WTC11 (cell line): ENCODE measurements at regions not wholly inside any gene's neighbourhood (a gene's known extent, or its start where the extent isn't known, plus 50 kb on each side); places are given as distances from the start of the nearest gene placed in this dataset.

Source experiments
- ATAC-seq: fragments of 200-7000 bp; cut with Tn5 transposase; 2 replicates; pipeline ENCODE4 v1.10.0; 2021; ENCODE audit warnings: mild to moderate bottlenecking, moderate library complexity
- CTCF ChIA-PET: fragments of 300-600 bp; sonication (Branson Sonifier 250); formaldehyde crosslinking; loops from one replicate; lab custom pipeline; 2021; ENCODE audit warnings: antibody characterized with exemption; lab: Charles Lee
- POLR2A ChIA-PET: fragments of 350-600 bp; sonication (Branson Sonifier 250); formaldehyde crosslinking; loops from one replicate; lab custom pipeline; 2021; ENCODE audit warnings: antibody characterized with exemption; lab: Charles Lee
- DNase-seq: peaks from one replicate; pipeline ENCODE4 v3.0.0; 2021; ENCODE audit warnings: low spot score
- H3K27ac Mint-ChIP-seq: 2 replicates; pipeline ENCODE4 v1.8.0; 2021; ENCODE audit warnings: mixed read lengths
- H3K27me3 Mint-ChIP-seq: 2 replicates; pipeline ENCODE4 v1.8.0; 2021; ENCODE audit warnings: low read depth, mild to moderate bottlenecking, moderate library complexity, mixed read lengths
- H3K36me3 Mint-ChIP-seq: 2 replicates; pipeline ENCODE4 v1.8.0; 2021; ENCODE audit warnings: mixed read lengths
- H3K4me1 Mint-ChIP-seq: 2 replicates; pipeline ENCODE4 v1.8.0; 2022; ENCODE audit warnings: mixed read lengths
- H3K4me3 Mint-ChIP-seq: 2 replicates; pipeline ENCODE4 v1.8.0; 2021; ENCODE audit warnings: mild to moderate bottlenecking, moderate library complexity, mixed read lengths
- H3K9me3 Mint-ChIP-seq: 2 replicates; pipeline ENCODE4 v1.8.0; 2021; ENCODE audit warnings: mixed read lengths
- CDX4 ChIP-seq: fragments of 250-450 bp; sonication (Bioruptor Pico); IDR thresholded peaks from 2 replicates; pipeline ENCODE4 v1.9.0; 2021; ENCODE audit warnings: moderate library complexity, mild to moderate bottlenecking, inconsistent platforms, borderline replicate concordance
- CREM ChIP-seq: sonication (generic); formaldehyde crosslinking; IDR thresholded peaks from 2 replicates; pipeline ENCODE4 v1.8.1; 2022; ENCODE audit warnings: mild to moderate bottlenecking, missing genetic modification reagents, moderate library complexity
- CTCF ChIP-seq: fragments of 200-600 bp; IDR thresholded peaks from 2 replicates; pipeline ENCODE4 v1.8.0; 2022; ENCODE audit warnings: antibody characterized with exemption
- E2F5 ChIP-seq: sonication (generic); formaldehyde crosslinking; IDR thresholded peaks from 2 replicates; pipeline ENCODE4 v1.8.1; 2022; ENCODE audit warnings: mild to moderate bottlenecking, moderate library complexity, missing genetic modification reagents
- ELF4 ChIP-seq: sonication (generic); formaldehyde crosslinking; IDR thresholded peaks from 2 replicates; pipeline ENCODE4 v1.8.1; 2022; ENCODE audit warnings: low read depth, mild to moderate bottlenecking, moderate library complexity, missing genetic modification reagents
- ERG ChIP-seq: fragments of 250-450 bp; sonication (Bioruptor Pico); IDR thresholded peaks from 2 replicates; pipeline ENCODE4 v1.8.0; 2021; ENCODE audit warnings: mild to moderate bottlenecking
- FOXJ3 ChIP-seq: sonication (generic); formaldehyde crosslinking; IDR thresholded peaks from 2 replicates; pipeline ENCODE4 v1.9.0; 2021; ENCODE audit warnings: missing genetic modification reagents, mild to moderate bottlenecking, borderline replicate concordance
- FOXK1 ChIP-seq: sonication (generic); formaldehyde crosslinking; IDR thresholded peaks from 2 replicates; pipeline ENCODE4 v1.8.0; 2022; ENCODE audit warnings: mild to moderate bottlenecking, moderate library complexity, missing genetic modification reagents
- GRHL2 ChIP-seq: fragments of 250-450 bp; sonication (Bioruptor Pico); IDR thresholded peaks from 2 replicates; pipeline ENCODE4 v1.8.0; 2022; ENCODE audit warnings: mild to moderate bottlenecking, moderate library complexity; ENCODE audit not compliant: insufficient replicate concordance, severe bottlenecking
- GTF2I ChIP-seq: fragments of 250-450 bp; sonication (Bioruptor Pico); conservative IDR thresholded peaks from 2 replicates; pipeline ENCODE4 v1.4.0; 2021; ENCODE audit warnings: mild to moderate bottlenecking
- HMGA2 ChIP-seq: fragments of 250-450 bp; sonication (Bioruptor Pico); IDR thresholded peaks from 2 replicates; pipeline ENCODE4 v1.4.0; 2021; ENCODE audit warnings: mild to moderate bottlenecking, moderate library complexity
- JUN ChIP-seq: sonication (generic); formaldehyde crosslinking; IDR thresholded peaks from 2 replicates; pipeline ENCODE4 v1.8.0; 2023; ENCODE audit warnings: mild to moderate bottlenecking, missing genetic modification reagents
- KAT7 ChIP-seq: sonication (generic); formaldehyde crosslinking; IDR thresholded peaks from 2 replicates; pipeline ENCODE4 v1.8.1; 2023; ENCODE audit warnings: missing genetic modification reagents, mild to moderate bottlenecking, borderline replicate concordance
- MYBL2 ChIP-seq: sonication (generic); formaldehyde crosslinking; IDR thresholded peaks from 2 replicates; pipeline ENCODE4 v1.8.1; 2023; ENCODE audit warnings: mild to moderate bottlenecking, moderate library complexity, missing genetic modification reagents
- NR3C1 ChIP-seq: sonication (generic); formaldehyde crosslinking; conservative IDR thresholded peaks from 2 replicates; pipeline ENCODE4 v1.8.1; 2023; ENCODE audit warnings: low read depth, mild to moderate bottlenecking, missing genetic modification reagents
- OVOL2 ChIP-seq: fragments of 250-450 bp; sonication (Bioruptor Pico); IDR thresholded peaks from 2 replicates; pipeline ENCODE4 v1.9.0; 2021; ENCODE audit warnings: mild to moderate bottlenecking, borderline replicate concordance
- PRRX2 ChIP-seq: fragments of 250-450 bp; sonication (Bioruptor Pico); IDR thresholded peaks from 2 replicates; pipeline ENCODE4 v1.8.0; 2021; ENCODE audit warnings: mild to moderate bottlenecking
- TEAD4 ChIP-seq: sonication (generic); formaldehyde crosslinking; IDR thresholded peaks from 2 replicates; pipeline ENCODE4 v1.8.0; 2022; ENCODE audit warnings: mild to moderate bottlenecking, missing genetic modification reagents
- ZNF219 ChIP-seq: sonication (generic); formaldehyde crosslinking; IDR thresholded peaks from 2 replicates; pipeline ENCODE4 v1.8.0; 2023; ENCODE audit warnings: missing genetic modification reagents, mild to moderate bottlenecking, borderline replicate concordance
- ZNF416 ChIP-seq: fragments of 250-450 bp; sonication (Bioruptor Pico); IDR thresholded peaks from 2 replicates; pipeline ENCODE4 v1.9.0; 2021; ENCODE audit warnings: mild to moderate bottlenecking, inconsistent platforms
- ZNF671 ChIP-seq: fragments of 250-450 bp; sonication (Bioruptor Pico); IDR thresholded peaks from 2 replicates; pipeline ENCODE4 v1.8.0; 2021; ENCODE audit warnings: mild to moderate bottlenecking
- ZSCAN18 ChIP-seq: fragments of 250-450 bp; sonication (Bioruptor Pico); IDR thresholded peaks from 2 replicates; pipeline ENCODE4 v2.1.2; 2022; ENCODE audit warnings: mild to moderate bottlenecking, moderate library complexity
- TF ChIP-seq, protein P1 (sequence below): fragments of 250-450 bp; sonication (Bioruptor Pico); IDR thresholded peaks from 2 replicates; pipeline ENCODE4 v1.9.0; 2021; ENCODE audit warnings: mild to moderate bottlenecking, borderline replicate concordance
- TF ChIP-seq, protein P2 (sequence below): sonication (generic); formaldehyde crosslinking; IDR thresholded peaks from 2 replicates; pipeline ENCODE4 v1.8.1; 2023; ENCODE audit warnings: mild to moderate bottlenecking, missing genetic modification reagents, borderline replicate concordance

GRCh38 chr13:76656056-76656455 lies 230.1 kb downstream of the KCTD12 start:
- no peak for TF ChIP-seq NR3C1 (CRISPR knock-in tag)
- TF ChIP-seq TEAD4 (CRISPR knock-in tag), result no peak
- TF ChIP-seq, protein P1, sequence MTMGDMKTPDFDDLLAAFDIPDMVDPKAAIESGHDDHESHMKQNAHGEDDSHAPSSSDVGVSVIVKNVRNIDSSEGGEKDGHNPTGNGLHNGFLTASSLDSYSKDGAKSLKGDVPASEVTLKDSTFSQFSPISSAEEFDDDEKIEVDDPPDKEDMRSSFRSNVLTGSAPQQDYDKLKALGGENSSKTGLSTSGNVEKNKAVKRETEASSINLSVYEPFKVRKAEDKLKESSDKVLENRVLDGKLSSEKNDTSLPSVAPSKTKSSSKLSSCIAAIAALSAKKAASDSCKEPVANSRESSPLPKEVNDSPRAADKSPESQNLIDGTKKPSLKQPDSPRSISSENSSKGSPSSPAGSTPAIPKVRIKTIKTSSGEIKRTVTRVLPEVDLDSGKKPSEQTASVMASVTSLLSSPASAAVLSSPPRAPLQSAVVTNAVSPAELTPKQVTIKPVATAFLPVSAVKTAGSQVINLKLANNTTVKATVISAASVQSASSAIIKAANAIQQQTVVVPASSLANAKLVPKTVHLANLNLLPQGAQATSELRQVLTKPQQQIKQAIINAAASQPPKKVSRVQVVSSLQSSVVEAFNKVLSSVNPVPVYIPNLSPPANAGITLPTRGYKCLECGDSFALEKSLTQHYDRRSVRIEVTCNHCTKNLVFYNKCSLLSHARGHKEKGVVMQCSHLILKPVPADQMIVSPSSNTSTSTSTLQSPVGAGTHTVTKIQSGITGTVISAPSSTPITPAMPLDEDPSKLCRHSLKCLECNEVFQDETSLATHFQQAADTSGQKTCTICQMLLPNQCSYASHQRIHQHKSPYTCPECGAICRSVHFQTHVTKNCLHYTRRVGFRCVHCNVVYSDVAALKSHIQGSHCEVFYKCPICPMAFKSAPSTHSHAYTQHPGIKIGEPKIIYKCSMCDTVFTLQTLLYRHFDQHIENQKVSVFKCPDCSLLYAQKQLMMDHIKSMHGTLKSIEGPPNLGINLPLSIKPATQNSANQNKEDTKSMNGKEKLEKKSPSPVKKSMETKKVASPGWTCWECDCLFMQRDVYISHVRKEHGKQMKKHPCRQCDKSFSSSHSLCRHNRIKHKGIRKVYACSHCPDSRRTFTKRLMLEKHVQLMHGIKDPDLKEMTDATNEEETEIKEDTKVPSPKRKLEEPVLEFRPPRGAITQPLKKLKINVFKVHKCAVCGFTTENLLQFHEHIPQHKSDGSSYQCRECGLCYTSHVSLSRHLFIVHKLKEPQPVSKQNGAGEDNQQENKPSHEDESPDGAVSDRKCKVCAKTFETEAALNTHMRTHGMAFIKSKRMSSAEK (CRISPR knock-in tag), result no peak
- TF ChIP-seq GTF2I (CRISPR knock-in tag), result no peak
- TF ChIP-seq ZNF416 (CRISPR knock-in tag), result no peak
- no peak for TF ChIP-seq CREM (CRISPR knock-in tag)
- no peak for TF ChIP-seq OVOL2
- no peak for TF ChIP-seq ZNF671 (CRISPR knock-in tag)
- no peak for TF ChIP-seq KAT7 (CRISPR knock-in tag)
- no peak for TF ChIP-seq MYBL2 (CRISPR knock-in tag)
- no peak for TF ChIP-seq ELF4 (CRISPR knock-in tag)
- TF ChIP-seq CDX4 (CRISPR knock-in tag), result no peak
- TF ChIP-seq PRRX2, result no peak
- no peak for TF ChIP-seq FOXJ3
- no peak for TF ChIP-seq JUN (CRISPR knock-in tag)
- no peak for TF ChIP-seq ZNF219 (CRISPR knock-in tag)
- TF ChIP-seq, protein P2, sequence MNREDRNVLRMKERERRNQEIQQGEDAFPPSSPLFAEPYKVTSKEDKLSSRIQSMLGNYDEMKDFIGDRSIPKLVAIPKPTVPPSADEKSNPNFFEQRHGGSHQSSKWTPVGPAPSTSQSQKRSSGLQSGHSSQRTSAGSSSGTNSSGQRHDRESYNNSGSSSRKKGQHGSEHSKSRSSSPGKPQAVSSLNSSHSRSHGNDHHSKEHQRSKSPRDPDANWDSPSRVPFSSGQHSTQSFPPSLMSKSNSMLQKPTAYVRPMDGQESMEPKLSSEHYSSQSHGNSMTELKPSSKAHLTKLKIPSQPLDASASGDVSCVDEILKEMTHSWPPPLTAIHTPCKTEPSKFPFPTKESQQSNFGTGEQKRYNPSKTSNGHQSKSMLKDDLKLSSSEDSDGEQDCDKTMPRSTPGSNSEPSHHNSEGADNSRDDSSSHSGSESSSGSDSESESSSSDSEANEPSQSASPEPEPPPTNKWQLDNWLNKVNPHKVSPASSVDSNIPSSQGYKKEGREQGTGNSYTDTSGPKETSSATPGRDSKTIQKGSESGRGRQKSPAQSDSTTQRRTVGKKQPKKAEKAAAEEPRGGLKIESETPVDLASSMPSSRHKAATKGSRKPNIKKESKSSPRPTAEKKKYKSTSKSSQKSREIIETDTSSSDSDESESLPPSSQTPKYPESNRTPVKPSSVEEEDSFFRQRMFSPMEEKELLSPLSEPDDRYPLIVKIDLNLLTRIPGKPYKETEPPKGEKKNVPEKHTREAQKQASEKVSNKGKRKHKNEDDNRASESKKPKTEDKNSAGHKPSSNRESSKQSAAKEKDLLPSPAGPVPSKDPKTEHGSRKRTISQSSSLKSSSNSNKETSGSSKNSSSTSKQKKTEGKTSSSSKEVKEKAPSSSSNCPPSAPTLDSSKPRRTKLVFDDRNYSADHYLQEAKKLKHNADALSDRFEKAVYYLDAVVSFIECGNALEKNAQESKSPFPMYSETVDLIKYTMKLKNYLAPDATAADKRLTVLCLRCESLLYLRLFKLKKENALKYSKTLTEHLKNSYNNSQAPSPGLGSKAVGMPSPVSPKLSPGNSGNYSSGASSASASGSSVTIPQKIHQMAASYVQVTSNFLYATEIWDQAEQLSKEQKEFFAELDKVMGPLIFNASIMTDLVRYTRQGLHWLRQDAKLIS (CRISPR knock-in tag), result no peak
- H3K9me3 Mint-ChIP-seq, result no peaks in the 10 kb centered on the region
- no peak overlapping the region for H3K27ac Mint-ChIP-seq
- H3K4me1 Mint-ChIP-seq, result no peaks in the 10 kb centered on the region
- ATAC-seq, result no peak
- ChIA-PET CTCF (no interaction called here), POLR2A (no interaction called here)
- no peaks in the 10 kb centered on the region for H3K36me3 Mint-ChIP-seq
- no peak overlapping the region for H3K4me3 Mint-ChIP-seq
- H3K27me3 Mint-ChIP-seq, result no peaks in the 10 kb centered on the region
- no peak for DNase-seq

GRCh38 chr13:76654263-76654662 lies 231.9 kb downstream of the KCTD12 start:
- POLR2A ChIA-PET, result no interaction called here
- no peak for ATAC-seq
- CTCF ChIA-PET, result no interaction called here
- Mint-ChIP-seq H3K27ac (no peak overlapping the region), H3K4me1 (no peaks in the 10 kb centered on the region), H3K9me3 (no peaks in the 10 kb centered on the region), H3K4me3 (no peak overlapping the region), H3K36me3 (no peaks in the 10 kb centered on the region), H3K27me3 (no peaks in the 10 kb centered on the region)
- no peak for DNase-seq
- TF ChIP-seq ERG (no peak), GRHL2 (CRISPR knock-in tag) (no peak), ZSCAN18 (no peak), E2F5 (CRISPR knock-in tag) (no peak), PRRX2 (no peak), FOXK1 (CRISPR knock-in tag) (no peak), CTCF (no peak), HMGA2 (no peak)
